ENCODE measurements at regions not wholly inside any gene's neighbourhood (a gene's known extent, or its start where the extent isn't known, plus 50 kb on each side); places are given as distances from the start of the nearest gene placed in this dataset.

DNA sequence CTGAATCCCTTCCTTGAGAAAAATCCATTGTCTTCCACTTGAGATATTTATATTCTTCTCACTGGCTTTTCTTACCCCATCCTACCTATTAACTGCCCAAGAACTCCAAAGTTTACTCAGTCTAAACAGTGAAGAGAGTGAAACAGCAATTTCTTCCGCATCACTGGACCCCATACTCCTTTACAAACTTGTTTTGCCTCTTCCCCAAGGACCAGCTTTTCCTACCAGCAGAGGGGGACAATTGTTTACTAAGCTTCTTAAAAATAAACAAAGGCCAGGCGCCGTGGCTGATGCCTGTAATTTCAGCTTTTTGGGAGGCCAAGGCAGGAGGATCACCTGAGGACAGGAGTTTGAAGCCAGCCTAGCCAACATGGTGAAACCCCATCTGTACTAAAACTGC is 52.0 kb downstream of the LRATD1 start (continued):
- TF ChIP-seq, protein P1, sequence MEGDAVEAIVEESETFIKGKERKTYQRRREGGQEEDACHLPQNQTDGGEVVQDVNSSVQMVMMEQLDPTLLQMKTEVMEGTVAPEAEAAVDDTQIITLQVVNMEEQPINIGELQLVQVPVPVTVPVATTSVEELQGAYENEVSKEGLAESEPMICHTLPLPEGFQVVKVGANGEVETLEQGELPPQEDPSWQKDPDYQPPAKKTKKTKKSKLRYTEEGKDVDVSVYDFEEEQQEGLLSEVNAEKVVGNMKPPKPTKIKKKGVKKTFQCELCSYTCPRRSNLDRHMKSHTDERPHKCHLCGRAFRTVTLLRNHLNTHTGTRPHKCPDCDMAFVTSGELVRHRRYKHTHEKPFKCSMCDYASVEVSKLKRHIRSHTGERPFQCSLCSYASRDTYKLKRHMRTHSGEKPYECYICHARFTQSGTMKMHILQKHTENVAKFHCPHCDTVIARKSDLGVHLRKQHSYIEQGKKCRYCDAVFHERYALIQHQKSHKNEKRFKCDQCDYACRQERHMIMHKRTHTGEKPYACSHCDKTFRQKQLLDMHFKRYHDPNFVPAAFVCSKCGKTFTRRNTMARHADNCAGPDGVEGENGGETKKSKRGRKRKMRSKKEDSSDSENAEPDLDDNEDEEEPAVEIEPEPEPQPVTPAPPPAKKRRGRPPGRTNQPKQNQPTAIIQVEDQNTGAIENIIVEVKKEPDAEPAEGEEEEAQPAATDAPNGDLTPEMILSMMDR (IDR thresholded peaks at IDR 0.05; ENCODE audit: control extremely low read depth in 1 of 3, insufficient read depth in 1 of 3, low read depth in 1 of 3, low read length in 3 of 3), result peak in 1 of 3 experiments; percentile 11; a peak in 1 of 4 replicates
- peak; percentile 40 to 45 for TF ChIP-seq RAD21 (IDR thresholded peaks at IDR 0.05 in 1 of 2, conservative IDR thresholded peaks at IDR 0.05 in 1 of 2; ENCODE audit: low read depth in 2 of 2, low read length in 2 of 2)
